ENCODE measurements at regions not wholly inside any gene's neighbourhood (a gene's known extent, or its start where the extent isn't known, plus 50 kb on each side); places are given as distances from the start of the nearest gene placed in this dataset.

- Histone ChIP-seq H3K9ac (ENCODE audit: insufficient read depth, low read length) (no peak overlapping the region), H3K9me3 (ENCODE audit: control insufficient read depth, insufficient read depth, low read depth, low read length) (no peaks in the 10 kb centered on the region), H4K20me1 (ENCODE audit: control insufficient read depth, extremely low read depth, insufficient read depth, low read length) (no peaks in the 10 kb centered on the region), H2AFZ (ENCODE audit: low read length) (no peak overlapping the region), H3K4me1 (ENCODE audit: control insufficient read depth, extremely low read depth, insufficient read depth, low read length) (no peaks in the 10 kb centered on the region), H3K27me3 (ENCODE audit: control insufficient read depth, insufficient read depth, low read length) (no peaks in the 10 kb centered on the region), H3K4me3 (replicated peaks in 1 of 4; ENCODE audit: control extremely low read depth in 1 of 4, insufficient read depth in 1 of 4, low read depth in 3 of 4, low read length in 4 of 4) (no peak overlapping the region), H3K27ac (ENCODE audit: insufficient read depth, low read length) (no peak overlapping the region), H3K4me2 (ENCODE audit: extremely low read depth, insufficient read depth, low read length) (no peak overlapping the region), H3K36me3 (ENCODE audit: control insufficient read depth, insufficient read depth, low read length) (no peaks in the 10 kb centered on the region), H3K79me2 (ENCODE audit: control insufficient read depth, insufficient read depth, low read length) (no peaks in the 10 kb centered on the region)
- TF ChIP-seq EZH2 (IDR thresholded peaks at IDR 0.05; ENCODE audit: low read length, missing control alignments) (no peak), CTCF (conservative IDR thresholded peaks at IDR 0.05 in 1 of 2, IDR thresholded peaks at IDR 0.05 in 1 of 2; ENCODE audit: low read depth in 1 of 2, low read length in 2 of 2) (no peak)
- DNase-seq (ENCODE audit: low read depth in 2 of 2) = no peak
These were observed 340.9 kb upstream of the SGCG start for GRCh38 chr13:22839603-22840530.

- Histone ChIP-seq H3K4me1 (ENCODE audit: control insufficient read depth, extremely low read depth, insufficient read depth, low read length) (no peaks in the 10 kb centered on the region), H2AFZ (ENCODE audit: low read length) (no peak overlapping the region)
- TF ChIP-seq CTCF (conservative IDR thresholded peaks at IDR 0.05 in 1 of 2, IDR thresholded peaks at IDR 0.05 in 1 of 2; ENCODE audit: low read depth in 1 of 2, low read length in 2 of 2) = no peak
- TF ChIP-seq EZH2 (IDR thresholded peaks at IDR 0.05; ENCODE audit: low read length, missing control alignments) = no peak
These were observed 334.2 kb upstream of the SGCG start for GRCh38 chr13:22846551-22846950.

GRCh38 chr13:22848539-22849052 lies 332.2 kb upstream of the SGCG start:
- DNase-seq (ENCODE audit: low read depth in 2 of 2) = no peak
- Histone ChIP-seq H3K27me3 (ENCODE audit: control insufficient read depth, insufficient read depth, low read length) (no peaks in the 10 kb centered on the region), H2AFZ (ENCODE audit: low read length) (no peak overlapping the region), H3K4me3 (replicated peaks in 1 of 4; ENCODE audit: control extremely low read depth in 1 of 4, insufficient read depth in 1 of 4, low read depth in 3 of 4, low read length in 4 of 4) (no peak overlapping the region), H4K20me1 (ENCODE audit: control insufficient read depth, extremely low read depth, insufficient read depth, low read length) (no peaks in the 10 kb centered on the region), H3K9me3 (ENCODE audit: control insufficient read depth, insufficient read depth, low read depth, low read length) (no peaks in the 10 kb centered on the region), H3K79me2 (ENCODE audit: control insufficient read depth, insufficient read depth, low read length) (no peaks in the 10 kb centered on the region), H3K9ac (ENCODE audit: insufficient read depth, low read length) (no peak overlapping the region), H3K36me3 (ENCODE audit: control insufficient read depth, insufficient read depth, low read length) (no peaks in the 10 kb centered on the region), H3K4me1 (ENCODE audit: control insufficient read depth, extremely low read depth, insufficient read depth, low read length) (no peaks in the 10 kb centered on the region), H3K4me2 (ENCODE audit: extremely low read depth, insufficient read depth, low read length) (no peak overlapping the region), H3K27ac (ENCODE audit: insufficient read depth, low read length) (no peak overlapping the region)
- TF ChIP-seq EZH2 (IDR thresholded peaks at IDR 0.05; ENCODE audit: low read length, missing control alignments) = no peak
- TF ChIP-seq CTCF (conservative IDR thresholded peaks at IDR 0.05 in 1 of 2, IDR thresholded peaks at IDR 0.05 in 1 of 2; ENCODE audit: low read depth in 1 of 2, low read length in 2 of 2) = no peak

More at GRCh38 chr13:22846551-22846950, 334.2 kb upstream of the SGCG start:
- Histone ChIP-seq H3K9ac (ENCODE audit: insufficient read depth, low read length) (no peak overlapping the region), H3K27ac (ENCODE audit: insufficient read depth, low read length) (no peak overlapping the region), H4K20me1 (ENCODE audit: control insufficient read depth, extremely low read depth, insufficient read depth, low read length) (no peaks in the 10 kb centered on the region), H3K4me2 (ENCODE audit: extremely low read depth, insufficient read depth, low read length) (no peak overlapping the region), H3K79me2 (ENCODE audit: control insufficient read depth, insufficient read depth, low read length) (no peaks in the 10 kb centered on the region), H3K36me3 (ENCODE audit: control insufficient read depth, insufficient read depth, low read length) (no peaks in the 10 kb centered on the region), H3K9me3 (ENCODE audit: control insufficient read depth, insufficient read depth, low read depth, low read length) (no peaks in the 10 kb centered on the region), H3K27me3 (ENCODE audit: control insufficient read depth, insufficient read depth, low read length) (no peaks in the 10 kb centered on the region), H3K4me3 (replicated peaks in 1 of 4; ENCODE audit: control extremely low read depth in 1 of 4, insufficient read depth in 1 of 4, low read depth in 3 of 4, low read length in 4 of 4) (no peak overlapping the region)
- no peak for DNase-seq (ENCODE audit: low read depth in 2 of 2)
